ENCODE measurements at regions not wholly inside any gene's neighbourhood (a gene's known extent, or its start where the extent isn't known, plus 50 kb on each side); places are given as distances from the start of the nearest gene placed in this dataset.

- H3K4me2 ChIP-seq, result no peak overlapping the region
- ATAC-seq, result no peak
These were observed 57.7 kb upstream of the NUF2 start for GRCh38 chr1:163263818-163264655.

GRCh38 chr1:163265547-163265946, 56.2 kb upstream of the NUF2 start:
- Histone ChIP-seq H3K9me2 (ENCODE audit: insufficient read depth) (no peaks in the 10 kb centered on the region; the same call in 1 of the 2 replicates), H3K4me3 (no peak overlapping the region), H3K36me3 (ENCODE audit: insufficient read depth) (no peaks in the 10 kb centered on the region), H3K4me1 (ENCODE audit: insufficient read depth) (0 out of 2 replicates have a peak, but pooled peaks cover 9% of the 10 kb centered on the region), H3K4me2 (no peak overlapping the region), H4K20me1 (replicated peaks; ENCODE audit: insufficient read depth) (no peaks in the 10 kb centered on the region), H3K27me3 (ENCODE audit: insufficient read depth) (no peaks in the 10 kb centered on the region), H3K79me2 (replicated peaks; ENCODE audit: insufficient read depth) (no peaks in the 10 kb centered on the region), H3K27ac (ENCODE audit: low read depth) (no peak overlapping the region), H3F3A (replicated peaks; ENCODE audit: low read depth) (no peaks in the 10 kb centered on the region), H2AFZ (no peak overlapping the region)
- no peak overlapping the region for H3K27ac Mint-ChIP-seq
- no peaks in the 10 kb centered on the region for H3K27me3 Mint-ChIP-seq (ENCODE audit: insufficient read depth, low read depth, poor library complexity)
- no peaks in the 10 kb centered on the region; the same call in 2 of the 3 replicates for H3K9me3 Mint-ChIP-seq
- H3K4me3 Mint-ChIP-seq, result no peak overlapping the region
- H3K4me1 Mint-ChIP-seq, result peaks cover 2% of the 10 kb centered on the region; the same call in 1 of the 3 replicates
- ATAC-seq (no peak), DNase-seq (ENCODE audit: low spot score) (no peak)
- no peaks in the 10 kb centered on the region; the same call in 2 of the 3 replicates for H3K36me3 Mint-ChIP-seq (ENCODE audit: low read depth)
- no peak for TF ChIP-seq ETS1 (IDR thresholded peaks at IDR 0.05)
- no peak for TF ChIP-seq ZNF462 (CRISPR knock-in tag; IDR thresholded peaks at IDR 0.05)
- TF ChIP-seq POLR2AphosphoS5 (IDR thresholded peaks at IDR 0.05; ENCODE audit: low read depth), result no peak
- TF ChIP-seq CREB1 (CRISPR knock-in tag; IDR thresholded peaks at IDR 0.05; ENCODE audit: low read depth), result no peak
- no peak for TF ChIP-seq CTCF (conservative IDR thresholded peaks at IDR 0.05; ENCODE audit: low read depth in 2 of 2)
- TF ChIP-seq JUNB (IDR thresholded peaks at IDR 0.05; ENCODE audit: unreplicated experiment), result no peak
- no peak for TF ChIP-seq ZNF331 (CRISPR knock-in tag; IDR thresholded peaks at IDR 0.05; ENCODE audit: low read depth)
- TF ChIP-seq EZH2 (IDR thresholded peaks at IDR 0.05; ENCODE audit: low read depth, unreplicated experiment), result no peak
- TF ChIP-seq NANOG (IDR thresholded peaks at IDR 0.05; ENCODE audit: borderline replicate concordance), result no peak
- TF ChIP-seq STAT1 (IDR thresholded peaks at IDR 0.05; ENCODE audit: unreplicated experiment), result no peak

More at GRCh38 chr1:163263818-163264655, 57.7 kb upstream of the NUF2 start:
- Histone ChIP-seq H4K20me1 (replicated peaks; ENCODE audit: insufficient read depth) (no peaks in the 10 kb centered on the region), H3K79me2 (replicated peaks; ENCODE audit: insufficient read depth) (no peaks in the 10 kb centered on the region), H3K36me3 (ENCODE audit: insufficient read depth) (no peaks in the 10 kb centered on the region), H3K4me3 (no peak overlapping the region), H3K27ac (ENCODE audit: low read depth) (no peak overlapping the region), H3K4me1 (ENCODE audit: insufficient read depth) (0 out of 2 replicates have a peak, but pooled peaks cover 9% of the 10 kb centered on the region), H3F3A (replicated peaks; ENCODE audit: low read depth) (no peaks in the 10 kb centered on the region), H2AFZ (no peak overlapping the region), H3K27me3 (ENCODE audit: insufficient read depth) (no peaks in the 10 kb centered on the region), H3K9me2 (ENCODE audit: insufficient read depth) (no peaks in the 10 kb centered on the region; the same call in 1 of the 2 replicates)
- Mint-ChIP-seq H3K27ac (no peak overlapping the region), H3K4me3 (no peak overlapping the region), H3K27me3 (ENCODE audit: insufficient read depth, low read depth, poor library complexity) (no peaks in the 10 kb centered on the region), H3K36me3 (ENCODE audit: low read depth) (no peaks in the 10 kb centered on the region; the same call in 2 of the 3 replicates), H3K9me3 (no peaks in the 10 kb centered on the region; the same call in 2 of the 3 replicates), H3K4me1 (peaks cover 2% of the 10 kb centered on the region; the same call in 1 of the 3 replicates)
- DNase-seq (ENCODE audit: low spot score), result no peak
- TF ChIP-seq POLR2AphosphoS5 (IDR thresholded peaks at IDR 0.05; ENCODE audit: low read depth), result no peak

Data from GM23338 (cell line).